K562 (cell line): ENCODE measurements at regions not wholly inside any gene's neighbourhood (a gene's known extent, or its start where the extent isn't known, plus 50 kb on each side); places are given as distances from the start of the nearest gene placed in this dataset.

Experiments
- ATAC-seq: fragments of 200-7000 bp; cut with Tn5 transposase; 3 replicates; pipeline ENCODE4 v1.9.1; 2020; ENCODE audit warnings: moderate library complexity
- BruUV-seq: library from RNA; stranded (reverse); fragments of 400-500 nt; replicated peaks from 2 replicates; lab custom pipeline; 2021; lab: Mats Ljungman, UMichigan
- CTCF ChIA-PET: fragments of 300-600 bp; formaldehyde crosslinking; extraction: SDS; loops from one replicate; lab custom pipeline; 2021; ENCODE audit warnings: low intra/inter-chr PET ratio; lab: Yijun Ruan, JAX
- POLR2A ChIA-PET: fragments of 300-600, 350-650 bp; sonication (Branson Sonifier 250); formaldehyde crosslinking; extraction: SDS; loops from one replicate; lab custom pipeline; 2021; ENCODE audit warnings: antibody characterized with exemption, inconsistent platforms; lab: Yijun Ruan, JAX
- DNase-seq, 4 experiments: peaks; one replicate each; pipeline versions ENCODE4 v3.0.0 to v3.0.0-alpha.2; 2011 to 2018; ENCODE audit warnings: low spot score in 3 of 4, mixed read lengths in 3 of 4; ENCODE audit errors: extremely low read depth in 1 of 4
- FAIRE-seq: peaks from 2 replicates; lab custom pipeline; 2011; peaks lifted over from hg19 to GRCh38; lab: Jason Lieb, UNC
- H2AFZ ChIP-seq: 2 replicates; pipeline ENCODE4 v1.6.0; 2011; ENCODE audit warnings: low read depth, low read length, control low read depth, inconsistent platforms
- H3K27ac ChIP-seq: fragments of 200-600 bp; 3 replicates; pipeline ENCODE4 v1.8.0; 2011; ENCODE audit warnings: low read depth, mild to moderate bottlenecking, control low read depth, inconsistent platforms, low read length, moderate library complexity, mixed read lengths; ENCODE audit errors: extremely low read depth
- H3K27me3 ChIP-seq, 2 experiments: fragments of 300-600 bp in 1 of 2; 2 replicates in 1 of 2; 3 replicates in 1 of 2; pipeline versions ENCODE4 v1.6.0 to v1.8.0; 2011; ENCODE audit warnings: inconsistent platforms in 2 of 2, low read length in 2 of 2, mild to moderate bottlenecking in 1 of 2, mixed read lengths in 1 of 2, moderate library complexity in 1 of 2; ENCODE audit not compliant: control insufficient read depth in 2 of 2, insufficient read depth in 2 of 2
- H3K36me3 ChIP-seq: fragments of 300-600 bp; 3 replicates; pipeline ENCODE4 v1.8.0; 2011; ENCODE audit warnings: mild to moderate bottlenecking, low read length, inconsistent platforms; ENCODE audit not compliant: control insufficient read depth, insufficient read depth
- H3K4me1 ChIP-seq, 2 experiments: fragments of 200-600 bp in 1 of 2; replicated peaks in 1 of 2; 2 replicates in 1 of 2; 3 replicates in 1 of 2; pipeline versions ENCODE4 v1.5.1 to v1.8.0; 2011; ENCODE audit warnings: inconsistent platforms in 2 of 2, low read length in 2 of 2, mild to moderate bottlenecking in 1 of 2, mixed read lengths in 1 of 2, moderate library complexity in 1 of 2; ENCODE audit not compliant: control insufficient read depth in 2 of 2, insufficient read depth in 2 of 2
- H3K4me2 ChIP-seq: 2 replicates; pipeline ENCODE4 v1.6.1; 2011; ENCODE audit warnings: low read length, control low read depth, inconsistent platforms, mixed read lengths; ENCODE audit not compliant: insufficient read depth
- H3K4me3 ChIP-seq: fragments of 200-600 bp; sonication (generic), shearing (Covaris generic); 2 replicates; pipeline ENCODE4 v1.5.1; 2016; ENCODE audit warnings: control low read depth, inconsistent platforms
- H3K79me2 ChIP-seq: fragments of 200-600 bp; 3 replicates; pipeline ENCODE4 v1.8.0; 2011; ENCODE audit warnings: low read length, inconsistent platforms; ENCODE audit not compliant: control insufficient read depth, insufficient read depth
- H3K9ac ChIP-seq, 2 experiments: 2 replicates each; pipeline versions ENCODE4 v1.6.0 to v1.6.1; 2011; ENCODE audit warnings: low read depth in 2 of 2, low read length in 2 of 2, control low read depth in 1 of 2, inconsistent platforms in 1 of 2, mild to moderate bottlenecking in 1 of 2, mixed read lengths in 1 of 2; ENCODE audit not compliant: insufficient read depth in 1 of 2
- H3K9me1 ChIP-seq: one replicate; pipeline ENCODE4 v1.6.0; 2011; ENCODE audit warnings: inconsistent platforms, mild to moderate bottlenecking, low read length, moderate library complexity; ENCODE audit not compliant: control insufficient read depth, insufficient read depth
- H3K9me3 ChIP-seq: replicated peaks from 2 replicates; pipeline ENCODE4 v1.5.1; 2011; ENCODE audit warnings: low read depth, low read length, inconsistent platforms; ENCODE audit not compliant: control insufficient read depth, insufficient read depth
- H4K20me1 ChIP-seq: replicated peaks from 2 replicates; pipeline ENCODE4 v1.6.1; 2011; ENCODE audit warnings: low read length, inconsistent platforms, mixed read lengths; ENCODE audit not compliant: control insufficient read depth, insufficient read depth
- E2F1 ChIP-seq: sonication (generic); formaldehyde crosslinking; IDR thresholded peaks from 2 replicates; pipeline ENCODE4 v1.8.1; 2023; ENCODE audit warnings: mild to moderate bottlenecking, missing genetic modification reagents, moderate library complexity
- EP300 ChIP-seq: IDR thresholded peaks from 2 replicates; pipeline ENCODE4 v1.6.1; 2012; ENCODE audit warnings: low read length, improper control_type of control experiment
- HCFC1 ChIP-seq: IDR thresholded peaks from 2 replicates; pipeline ENCODE4 v1.6.1; 2012; ENCODE audit warnings: low read depth, low read length, improper control_type of control experiment
- HNRNPL ChIP-seq: fragments of 200-400 bp; formaldehyde crosslinking; IDR thresholded peaks from 2 replicates; pipeline ENCODE4 v1.6.1; 2017; ENCODE audit warnings: low read depth, mild to moderate bottlenecking, low read length
- HNRNPUL1 ChIP-seq: fragments of 200-400 bp; formaldehyde crosslinking; IDR thresholded peaks from 2 replicates; pipeline ENCODE4 v1.6.1; 2017; ENCODE audit warnings: low read length
- KLF13 ChIP-seq: fragments of 450-650 bp; IDR thresholded peaks from 2 replicates; pipeline ENCODE4 v1.6.1; 2016; ENCODE audit warnings: missing genetic modification characterization, low read depth, mild to moderate bottlenecking, missing compliant biosample characterization, moderate library complexity, borderline replicate concordance
- MXI1 ChIP-seq: IDR thresholded peaks from 2 replicates; pipeline ENCODE4 v1.6.1; 2011; ENCODE audit warnings: low read depth, mild to moderate bottlenecking, improper control_type of control experiment, low read length
- NCOR1 ChIP-seq: fragments of 450-650 bp; IDR thresholded peaks from 2 replicates; pipeline ENCODE4 v1.6.1; 2016; ENCODE audit warnings: mild to moderate bottlenecking, moderate library complexity
- NR1H2 ChIP-seq: sonication (generic); formaldehyde crosslinking; IDR thresholded peaks from 2 replicates; pipeline ENCODE4 v1.4.0; 2020; ENCODE audit warnings: mild to moderate bottlenecking, missing genetic modification reagents
- PTTG1 ChIP-seq: fragments of 450-650 bp; IDR thresholded peaks from 2 replicates; pipeline ENCODE4 v1.6.1; 2016; ENCODE audit warnings: low read depth, mild to moderate bottlenecking, missing genetic modification characterization, missing compliant biosample characterization
- SREBF1 ChIP-seq: fragments of 150-350 bp; IDR thresholded peaks from 2 replicates; pipeline ENCODE4 v1.6.1; 2014; ENCODE audit warnings: antibody characterized with exemption, low read depth, low read length, borderline replicate concordance
- TEAD2 ChIP-seq: fragments of 450-650 bp; IDR thresholded peaks from 2 replicates; pipeline ENCODE4 v1.6.1; 2016; ENCODE audit warnings: missing genetic modification characterization, control low read depth, missing compliant biosample characterization
- YBX1 ChIP-seq: fragments of 450-650 bp; IDR thresholded peaks from 2 replicates; pipeline ENCODE4 v1.7.1; 2016; ENCODE audit warnings: mild to moderate bottlenecking
- ZNF253 ChIP-seq: fragments of 250-450 bp; sonication (Bioruptor Pico); conservative IDR thresholded peaks from 2 replicates; pipeline ENCODE4 v1.6.1; 2021; ENCODE audit warnings: mild to moderate bottlenecking
- ZNF780A ChIP-seq: fragments of 250-450 bp; sonication (Bioruptor Pico); IDR thresholded peaks from 2 replicates; pipeline ENCODE4 v1.5.0; 2021; ENCODE audit warnings: mild to moderate bottlenecking
- WGBS: fragments of 100-300 bp; shearing (Covaris generic); methylation state at CpG from one replicate; pipeline ENCODE4 v1.1.6; 2016; ENCODE audit warnings: low coverage, mixed read lengths; ENCODE audit not compliant: insufficient coverage; ENCODE audit errors: missing lambda C conversion rate; 5-methylcytosine and 5-hydroxymethylcytosine counted together
- in situ Hi-C: fragments of 300-500 bp; cut with MboI; formaldehyde crosslinking; loops from 4 replicates; pipeline ENCODE4 v1.15.0; 2018; ENCODE audit warnings: inconsistent platforms, mixed read lengths
- intact Hi-C: fragments of 100-400 bp; cut with micrococcal nuclease; formaldehyde crosslinking; loops from 2 replicates; pipeline ENCODE4 v1.14.2; 2022

DNA sequence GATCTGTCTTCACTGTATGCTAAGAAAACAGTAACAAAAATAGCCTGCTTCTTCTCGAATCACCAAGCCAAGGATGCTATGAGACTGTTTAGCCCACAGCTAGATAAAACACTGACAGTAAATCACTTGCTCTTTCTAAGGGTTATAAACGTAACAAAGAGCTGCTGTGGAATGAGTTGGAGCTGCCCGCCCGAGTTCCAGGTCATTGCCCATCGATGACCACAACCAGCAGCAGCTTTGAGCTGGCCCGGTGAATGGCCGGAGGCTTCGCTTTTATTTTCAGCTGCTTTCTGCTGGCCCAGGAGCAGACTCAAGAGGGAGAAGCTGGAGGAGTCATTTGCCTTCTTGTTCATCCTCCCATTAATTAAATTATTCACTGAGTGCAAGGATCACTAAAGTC is 82.2 kb upstream of the CDH4 start (continued):
- TF ChIP-seq MXI1 (no peak), KLF13 (tag) (no peak), EP300 (no peak), E2F1 (no peak), ZNF780A (no peak), PTTG1 (tag) (no peak), NR1H2 (no peak), SREBF1 (no peak), HNRNPL (no peak), NCOR1 (no peak), HNRNPUL1 (no peak)

- Histone ChIP-seq H3K79me2 (no peaks in the 10 kb centered on the region), H3K4me2 (no peak overlapping the region), H3K27me3 (peaks cover 0 to 5% of the 10 kb centered on the region in 2 experiments; a peak in 1 of 5 replicates), H3K9me3 (no peaks in the 10 kb centered on the region), H3K4me3 (no peak overlapping the region), H4K20me1 (0 out of 2 replicates have a peak, but pooled peaks cover 5% of the 10 kb centered on the region), H3K4me1 (no peaks in the 10 kb centered on the region), H3K9me1 (no peaks in the 10 kb centered on the region), H3K9ac (no peak overlapping the region), H3K27ac (no peak overlapping the region), H2AFZ (no peak overlapping the region), H3K36me3 (no peaks in the 10 kb centered on the region)
- no peak for TF ChIP-seq YBX1
- TF ChIP-seq HCFC1, result no peak
- no peak for TF ChIP-seq TEAD2 (tag)
- no peak for TF ChIP-seq ZNF253 (CRISPR knock-in tag)
- WGBS, result 0% methylated on average over 11 of the region's 11 CpGs
- CTCF ChIA-PET, result no interaction called here
- no peak for FAIRE-seq
- POLR2A ChIA-PET, result no interaction called here
- in situ Hi-C loops, result no loop called here
- ATAC-seq, result no peak
- no TSS peak for BruUV-seq
- intact Hi-C loops, result no loop called here
- DNase-seq, result no peak
These were observed 81.4 kb upstream of the CDH4 start for GRCh38 chr20:61170496-61171320.
